GM23248 (cell line): ENCODE measurements at regions not wholly inside any gene's neighbourhood (a gene's known extent, or its start where the extent isn't known, plus 50 kb on each side); places are given as distances from the start of the nearest gene placed in this dataset.
"Not testable (repeated sequence)": the region's sequence is repeated elsewhere in the genome, so short reads cannot be mapped to it uniquely, and the experiment has no call there.

ENCODE experiments used
- DNase-seq: peaks from one replicate; pipeline ENCODE4 v3.0.0-alpha.2; 2015
- H2AFZ ChIP-seq: fragments of 200-600 bp; sonication (generic); 2 replicates; pipeline ENCODE4 v1.6.1; 2016; ENCODE audit warnings: antibody characterized with exemption
- H3F3A ChIP-seq: fragments of 200-600 bp; sonication (generic); 2 replicates; pipeline ENCODE4 v1.6.1; 2016; ENCODE audit warnings: mild to moderate bottlenecking, antibody characterized with exemption, mixed run types; ENCODE audit not compliant: insufficient read depth
- H3K27ac ChIP-seq: fragments of 200-600 bp; sonication (generic); 2 replicates; pipeline ENCODE4 v1.5.1; 2016; ENCODE audit warnings: mild to moderate bottlenecking
- H3K27me3 ChIP-seq: fragments of 200-600 bp; sonication (generic); replicated peaks from 2 replicates; pipeline ENCODE4 v1.6.1; 2016; ENCODE audit warnings: mild to moderate bottlenecking; ENCODE audit not compliant: insufficient read depth
- H3K36me3 ChIP-seq: fragments of 200-600 bp; sonication (generic); 2 replicates; pipeline ENCODE4 v1.6.1; 2016; ENCODE audit warnings: low read depth, mild to moderate bottlenecking
- H3K4me1 ChIP-seq: fragments of 200-600 bp; sonication (generic); 2 replicates; pipeline ENCODE4 v1.6.1; 2016; ENCODE audit warnings: mild to moderate bottlenecking; ENCODE audit not compliant: insufficient read depth
- H3K4me2 ChIP-seq: fragments of 200-600 bp; sonication (generic); one replicate; pipeline ENCODE4 v1.6.1; 2016; ENCODE audit warnings: mild to moderate bottlenecking; ENCODE audit not compliant: unreplicated experiment
- H3K4me3 ChIP-seq: fragments of 200-600 bp; sonication (generic); 2 replicates; pipeline ENCODE4 v1.5.1; 2016; ENCODE audit warnings: mild to moderate bottlenecking
- H3K79me2 ChIP-seq: fragments of 200-600 bp; sonication (generic); 2 replicates; pipeline ENCODE4 v1.6.1; 2016; ENCODE audit warnings: mild to moderate bottlenecking; ENCODE audit not compliant: insufficient read depth
- H3K9ac ChIP-seq: fragments of 200-600 bp; sonication (generic); 2 replicates; pipeline ENCODE4 v1.6.1; 2016; ENCODE audit warnings: mild to moderate bottlenecking
- H3K9me2 ChIP-seq: fragments of 200-600 bp; sonication (generic); 2 replicates; pipeline ENCODE4 v1.6.1; 2016; ENCODE audit warnings: mixed run types, mild to moderate bottlenecking, moderate library complexity; ENCODE audit not compliant: insufficient read depth
- H3K9me3 ChIP-seq: fragments of 200-600 bp; sonication (generic); one replicate; pipeline ENCODE4 v1.6.1; 2017; ENCODE audit warnings: low read depth
- H4K20me1 ChIP-seq: fragments of 200-600 bp; sonication (generic); 2 replicates; pipeline ENCODE4 v1.6.0; 2016; ENCODE audit not compliant: insufficient read depth
- EZH2 ChIP-seq: fragments of 200-600 bp; sonication (generic); IDR thresholded peaks from 2 replicates; pipeline ENCODE4 v1.6.1; 2018; ENCODE audit warnings: antibody characterized with exemption, mild to moderate bottlenecking; ENCODE audit not compliant: insufficient read depth, poor library complexity, severe bottlenecking
- EZH2phosphoT487 ChIP-seq: fragments of 200-600 bp; sonication (generic); IDR thresholded peaks from 2 replicates; pipeline ENCODE4 v1.6.1; 2018; ENCODE audit warnings: antibody characterized with exemption, moderate library complexity, mild to moderate bottlenecking, low read depth; ENCODE audit not compliant: insufficient read depth
- WGBS, 2 experiments: methylation state at CpG; one replicate each; pipeline ENCODE4 v1.1.6; 2015 to 2017; ENCODE audit warnings: low lambda C conversion rate in 2 of 2, low coverage in 1 of 2; ENCODE audit errors: missing lambda C conversion rate in 2 of 2; 5-methylcytosine and 5-hydroxymethylcytosine counted together
- in situ Hi-C: fragments of 300-500 bp; cut with MboI; formaldehyde crosslinking; loops from 2 replicates; pipeline ENCODE4 v1.15.0; 2020

DNA sequence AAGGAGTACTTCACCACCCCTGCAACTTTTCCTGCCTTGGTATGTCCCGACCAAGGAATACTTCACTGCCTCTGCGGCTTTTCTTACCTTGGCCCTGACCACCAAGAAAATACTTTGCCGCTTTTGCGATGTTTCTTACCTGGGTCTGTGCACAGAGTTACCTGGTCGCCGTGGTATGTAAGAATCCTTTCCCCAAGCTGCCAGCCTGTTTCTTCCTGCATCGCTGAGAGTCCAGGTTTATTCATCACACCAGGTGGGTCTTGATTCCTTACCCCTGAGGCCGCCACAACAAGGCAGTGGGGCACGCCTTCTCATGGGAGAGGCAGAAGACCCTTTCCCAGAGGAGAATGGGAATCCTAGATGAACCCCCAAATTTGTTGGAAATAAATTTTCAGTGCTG lies 511.3 kb downstream of the EDEM1 start:
- H3K4me2 ChIP-seq, result no peak overlapping the region
- H2AFZ ChIP-seq, result no peak overlapping the region
- no peak overlapping the region for H3K4me3 ChIP-seq
- no peaks in the 10 kb centered on the region for H3K9me2 ChIP-seq
- H3K36me3 ChIP-seq, result no peaks in the 10 kb centered on the region
- 50% methylated on average over 9 of the region's 9 CpGs for WGBS, 2 experiments
- H3K79me2 ChIP-seq, result no peaks in the 10 kb centered on the region
- no peak for TF ChIP-seq EZH2
- in situ Hi-C loops, result no loop called here
- no peaks in the 10 kb centered on the region for H3K4me1 ChIP-seq
- no peaks in the 10 kb centered on the region for H4K20me1 ChIP-seq
- no peaks in the 10 kb centered on the region for H3F3A ChIP-seq
- no peak for DNase-seq
- no peaks in the 10 kb centered on the region for H3K9me3 ChIP-seq
- no peaks in the 10 kb centered on the region for H3K27me3 ChIP-seq
- no peak overlapping the region for H3K9ac ChIP-seq
- no peak overlapping the region for H3K27ac ChIP-seq

DNA sequence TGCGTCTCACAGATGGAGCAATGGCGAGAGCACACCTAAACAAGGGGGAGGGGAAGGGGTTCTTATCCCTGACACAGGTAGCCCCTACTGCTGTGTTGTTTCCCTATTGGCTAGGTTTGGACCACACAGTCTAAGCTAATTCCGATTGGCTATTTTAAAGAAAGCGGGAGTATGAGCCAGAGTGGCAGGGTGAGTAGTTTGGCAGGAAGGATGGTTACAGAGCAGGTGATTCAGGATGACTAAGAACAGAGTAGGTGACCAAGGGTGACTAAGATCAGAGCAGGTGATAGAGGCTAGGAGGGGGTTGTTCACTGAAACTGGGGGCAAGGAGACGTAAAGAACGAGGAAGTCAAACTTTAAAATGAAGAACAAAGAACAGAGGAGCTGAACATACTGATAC lies 511.8 kb downstream of the EDEM1 start:
- Histone ChIP-seq H3K27me3 (no peaks in the 10 kb centered on the region), H3F3A (no peaks in the 10 kb centered on the region), H3K36me3 (no peaks in the 10 kb centered on the region), H3K4me2 (no peak overlapping the region), H2AFZ (no peak overlapping the region), H3K4me1 (no peaks in the 10 kb centered on the region), H3K9me3 (no peaks in the 10 kb centered on the region), H3K27ac (no peak overlapping the region), H3K9ac (no peak overlapping the region), H3K79me2 (no peaks in the 10 kb centered on the region), H4K20me1 (no peaks in the 10 kb centered on the region), H3K4me3 (no peak overlapping the region), H3K9me2 (no peaks in the 10 kb centered on the region)
- 62 to 63% methylated on average over 6 of the region's 6 CpGs for WGBS, 2 experiments
- in situ Hi-C loops, result no loop called here
- DNase-seq, result no peak
- no peak for TF ChIP-seq EZH2

DNA sequence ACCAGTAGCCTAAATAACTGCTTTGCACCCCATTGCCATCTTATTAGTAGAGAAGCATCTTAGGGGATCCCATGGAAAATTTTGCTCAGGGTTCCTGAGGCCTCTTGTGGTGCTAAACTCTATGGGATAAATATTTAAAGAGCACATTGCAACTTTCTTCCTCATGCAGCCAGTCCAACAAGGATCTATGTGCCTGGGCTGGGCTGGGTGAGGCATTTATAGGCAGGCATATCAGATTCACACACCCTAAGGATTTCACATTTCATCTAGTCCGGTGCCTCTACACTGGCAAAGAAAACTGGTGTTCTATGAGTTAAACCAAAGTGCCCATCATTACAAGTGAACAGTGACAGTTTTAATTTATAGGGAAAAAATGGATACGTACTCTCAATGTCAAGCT lies 512.3 kb downstream of the EDEM1 start:
- no peak for DNase-seq
- H3K4me2 ChIP-seq, result no peak overlapping the region
- in situ Hi-C loops, result no loop called here
- WGBS, 2 experiments, result 12 to 26% methylated on average over 2 of the region's 2 CpGs
- no peaks in the 10 kb centered on the region for H3K9me2 ChIP-seq
- no peaks in the 10 kb centered on the region for H4K20me1 ChIP-seq
- no peaks in the 10 kb centered on the region for H3K4me1 ChIP-seq
- H3K9ac ChIP-seq, result no peak overlapping the region
- H3F3A ChIP-seq, result no peaks in the 10 kb centered on the region
- no peaks in the 10 kb centered on the region for H3K27me3 ChIP-seq
- H3K27ac ChIP-seq, result no peak overlapping the region
- H3K79me2 ChIP-seq, result no peaks in the 10 kb centered on the region
- no peak overlapping the region for H3K4me3 ChIP-seq
- no peaks in the 10 kb centered on the region for H3K36me3 ChIP-seq
- H3K9me3 ChIP-seq, result no peaks in the 10 kb centered on the region
- TF ChIP-seq EZH2phosphoT487, result no peak
- H2AFZ ChIP-seq, result no peak overlapping the region

DNA sequence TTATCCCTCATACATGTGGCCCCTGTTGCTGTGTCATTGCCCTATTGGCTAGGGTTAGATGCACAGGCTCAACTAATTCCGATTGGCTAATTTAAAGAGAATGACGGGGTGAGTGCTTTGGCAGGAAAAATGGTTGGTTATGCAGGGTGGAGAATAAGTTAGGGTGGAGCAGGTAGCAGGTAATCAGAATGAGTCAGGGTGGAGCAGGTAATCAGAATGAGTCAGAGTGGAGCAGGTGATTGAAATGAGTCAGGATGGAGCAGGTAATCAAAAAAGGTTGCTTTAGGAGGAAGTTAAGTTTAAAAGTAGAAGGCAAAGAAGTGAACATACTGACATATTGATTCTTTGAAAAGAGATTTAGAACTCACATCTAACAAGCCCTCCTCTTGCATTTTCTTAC lies 513.5 kb downstream of the EDEM1 start:
- H3K9ac ChIP-seq, H3K4me3 ChIP-seq, H3F3A ChIP-seq, H3K27ac ChIP-seq, H3K4me1 ChIP-seq, in situ Hi-C loops, H3K79me2 ChIP-seq, H2AFZ ChIP-seq, H3K4me2 ChIP-seq, H3K27me3 ChIP-seq, DNase-seq, H3K9me3 ChIP-seq, H3K36me3 ChIP-seq, H4K20me1 ChIP-seq, H3K9me2 ChIP-seq: not testable (repeated sequence)
- 34 to 35% methylated on average over 2 of the region's 2 CpGs for WGBS, 2 experiments

DNA sequence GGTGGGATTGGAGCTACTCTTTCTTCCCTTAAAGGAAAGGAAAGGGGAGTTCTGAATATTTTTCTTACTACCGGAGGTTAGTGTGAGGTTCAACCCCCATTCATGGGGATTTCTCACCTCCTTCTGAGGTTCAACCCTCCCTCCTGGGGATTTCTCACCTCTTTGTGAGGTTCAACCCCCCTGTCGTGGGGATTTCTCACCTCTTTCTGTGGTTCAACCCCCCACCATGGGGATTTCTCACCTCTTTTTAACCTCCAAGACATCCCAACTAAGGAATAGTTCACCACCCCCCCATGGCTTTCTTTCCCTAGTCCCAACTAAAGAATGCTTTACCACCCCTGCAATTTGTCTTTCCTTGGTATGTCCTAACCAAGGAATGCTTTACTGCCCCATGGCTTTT lies 520.3 kb downstream of the EDEM1 start:
- Histone ChIP-seq H3K4me1 (no peaks in the 10 kb centered on the region), H3K36me3 (no peaks in the 10 kb centered on the region), H3K27ac (no peak overlapping the region), H3K27me3 (no peaks in the 10 kb centered on the region), H2AFZ (no peak overlapping the region), H4K20me1 (no peaks in the 10 kb centered on the region), H3K79me2 (no peaks in the 10 kb centered on the region), H3K4me2 (no peak overlapping the region), H3K9me2 (no peaks in the 10 kb centered on the region), H3K9ac (no peak overlapping the region), H3F3A (no peaks in the 10 kb centered on the region), H3K9me3 (no peaks in the 10 kb centered on the region), H3K4me3 (no peak overlapping the region)
- 11 to 12% methylated on average over 2 of the region's 2 CpGs for WGBS, 2 experiments
- no peak for DNase-seq
- no peak for TF ChIP-seq EZH2phosphoT487
- in situ Hi-C loops, result no loop called here
